Endothelial cell (in vitro differentiated cells): ENCODE measurements at regions not wholly inside any gene's neighbourhood (a gene's known extent, or its start where the extent isn't known, plus 50 kb on each side); places are given as distances from the start of the nearest gene placed in this dataset.

ENCODE experiments used
- DNase-seq: peaks from one replicate; pipeline ENCODE4 v3.0.0; 2021; ENCODE audit warnings: low spot score
- H3K27ac Mint-ChIP-seq: one replicate; pipeline ENCODE4 v1.8.0; 2021; ENCODE audit warnings: mixed read lengths, inconsistent platforms; ENCODE audit not compliant: unreplicated experiment
- H3K27me3 Mint-ChIP-seq: one replicate; pipeline ENCODE4 v1.8.0; 2021; ENCODE audit warnings: mild to moderate bottlenecking, moderate library complexity, mixed read lengths, inconsistent platforms; ENCODE audit not compliant: unreplicated experiment
- H3K36me3 Mint-ChIP-seq: one replicate; pipeline ENCODE4 v1.8.0; 2021; ENCODE audit warnings: mild to moderate bottlenecking, low read depth, mixed read lengths, inconsistent platforms; ENCODE audit not compliant: unreplicated experiment
- H3K4me1 Mint-ChIP-seq: one replicate; pipeline ENCODE4 v1.8.0; 2021; ENCODE audit warnings: mild to moderate bottlenecking, mixed read lengths, inconsistent platforms; ENCODE audit not compliant: unreplicated experiment
- H3K4me3 Mint-ChIP-seq: one replicate; pipeline ENCODE4 v1.8.0; 2021; ENCODE audit warnings: mild to moderate bottlenecking, mixed read lengths, inconsistent platforms; ENCODE audit not compliant: unreplicated experiment
- H3K9me3 Mint-ChIP-seq: one replicate; pipeline ENCODE4 v1.8.0; 2021; ENCODE audit warnings: mixed read lengths, inconsistent platforms; ENCODE audit not compliant: unreplicated experiment
- TF ChIP-seq, protein P1 (sequence below): fragments of 200-600 bp; sonication (generic); IDR thresholded peaks from one replicate; pipeline ENCODE4 v1.5.0; 2021; ENCODE audit warnings: antibody characterized with exemption; ENCODE audit not compliant: unreplicated experiment

DNA sequence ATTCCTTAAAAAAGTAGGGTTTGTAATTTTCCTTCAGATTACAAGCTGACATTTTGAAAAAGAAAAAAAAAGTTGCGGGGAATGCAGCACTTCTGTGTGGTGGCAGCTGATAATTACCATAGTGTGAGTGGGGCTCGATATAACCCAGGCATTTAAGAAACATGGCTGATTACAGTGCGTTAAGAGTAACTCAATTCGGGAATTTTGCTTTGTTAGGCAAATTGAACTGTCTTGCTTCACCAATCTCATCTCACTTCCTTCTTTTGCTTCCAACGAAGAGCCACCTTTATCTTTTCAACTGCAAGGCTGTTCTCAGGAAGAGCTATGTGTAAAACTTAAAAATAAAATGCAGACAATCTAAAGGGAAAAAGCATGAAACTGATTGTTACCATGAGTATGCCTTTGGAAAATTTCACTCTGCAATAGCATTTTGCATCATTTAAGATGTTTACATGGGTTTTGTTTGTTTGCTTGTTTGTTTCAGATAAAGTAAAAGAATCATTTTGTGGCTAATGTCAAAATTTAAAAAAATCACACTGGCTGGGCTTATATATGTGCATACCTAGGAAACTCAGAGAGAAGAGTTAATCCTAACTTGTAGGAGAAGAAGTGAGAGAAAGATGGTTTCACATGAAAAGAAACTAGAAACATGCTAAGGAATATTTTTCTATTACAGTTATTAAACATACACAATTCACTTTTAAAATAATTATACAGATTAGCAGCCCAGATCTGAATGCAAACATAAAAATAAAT lies 295.9 kb upstream of the ATP2B1 start:
- no peak for DNase-seq
- H3K36me3 Mint-ChIP-seq = no peaks in the 10 kb centered on the region
- H3K4me3 Mint-ChIP-seq = no peak overlapping the region
- H3K4me1 Mint-ChIP-seq = peaks cover 3% of the 10 kb centered on the region
- H3K27ac Mint-ChIP-seq = no peak overlapping the region
- TF ChIP-seq, protein P1, sequence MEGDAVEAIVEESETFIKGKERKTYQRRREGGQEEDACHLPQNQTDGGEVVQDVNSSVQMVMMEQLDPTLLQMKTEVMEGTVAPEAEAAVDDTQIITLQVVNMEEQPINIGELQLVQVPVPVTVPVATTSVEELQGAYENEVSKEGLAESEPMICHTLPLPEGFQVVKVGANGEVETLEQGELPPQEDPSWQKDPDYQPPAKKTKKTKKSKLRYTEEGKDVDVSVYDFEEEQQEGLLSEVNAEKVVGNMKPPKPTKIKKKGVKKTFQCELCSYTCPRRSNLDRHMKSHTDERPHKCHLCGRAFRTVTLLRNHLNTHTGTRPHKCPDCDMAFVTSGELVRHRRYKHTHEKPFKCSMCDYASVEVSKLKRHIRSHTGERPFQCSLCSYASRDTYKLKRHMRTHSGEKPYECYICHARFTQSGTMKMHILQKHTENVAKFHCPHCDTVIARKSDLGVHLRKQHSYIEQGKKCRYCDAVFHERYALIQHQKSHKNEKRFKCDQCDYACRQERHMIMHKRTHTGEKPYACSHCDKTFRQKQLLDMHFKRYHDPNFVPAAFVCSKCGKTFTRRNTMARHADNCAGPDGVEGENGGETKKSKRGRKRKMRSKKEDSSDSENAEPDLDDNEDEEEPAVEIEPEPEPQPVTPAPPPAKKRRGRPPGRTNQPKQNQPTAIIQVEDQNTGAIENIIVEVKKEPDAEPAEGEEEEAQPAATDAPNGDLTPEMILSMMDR = no peak
- H3K9me3 Mint-ChIP-seq = no peaks in the 10 kb centered on the region
- H3K27me3 Mint-ChIP-seq = no peaks in the 10 kb centered on the region

GRCh38 chr12:90003688-90004087 lies 295.1 kb upstream of the ATP2B1 start:
- no peak for DNase-seq
- no peak overlapping the region for H3K4me3 Mint-ChIP-seq
- no peak overlapping the region for H3K27ac Mint-ChIP-seq
- H3K36me3 Mint-ChIP-seq = no peaks in the 10 kb centered on the region
- peaks cover 3% of the 10 kb centered on the region for H3K4me1 Mint-ChIP-seq
- no peaks in the 10 kb centered on the region for H3K9me3 Mint-ChIP-seq
- TF ChIP-seq, protein P1 = no peak
- H3K27me3 Mint-ChIP-seq = no peaks in the 10 kb centered on the region

GRCh38 chr12:90000721-90001120 lies 292.1 kb upstream of the ATP2B1 start:
- Mint-ChIP-seq H3K27me3 (no peaks in the 10 kb centered on the region), H3K9me3 (no peaks in the 10 kb centered on the region), H3K4me1 (peaks cover 3% of the 10 kb centered on the region), H3K36me3 (no peaks in the 10 kb centered on the region), H3K4me3 (no peak overlapping the region), H3K27ac (no peak overlapping the region)
- DNase-seq = no peak
- TF ChIP-seq, protein P1 = no peak

GRCh38 chr12:89999699-90000505 lies 291.3 kb upstream of the ATP2B1 start:
- no peak for DNase-seq
- no peak overlapping the region for H3K27ac Mint-ChIP-seq

More at GRCh38 chr12:89999699-90000505, 291.3 kb upstream of the ATP2B1 start:
- no peaks in the 10 kb centered on the region for H3K36me3 Mint-ChIP-seq
- no peak overlapping the region for H3K4me3 Mint-ChIP-seq
- H3K27me3 Mint-ChIP-seq = no peaks in the 10 kb centered on the region
- H3K4me1 Mint-ChIP-seq = peaks cover 3% of the 10 kb centered on the region
- TF ChIP-seq, protein P1 = no peak
- no peaks in the 10 kb centered on the region for H3K9me3 Mint-ChIP-seq
